Stimulated activated CD4-positive, alpha-beta T cell treated with anti-CD3 and anti-CD28 coated beads, Interleukin-2, amount 100 ng/mL, for 24 hours (primary cell): ENCODE measurements at regions not wholly inside any gene's neighbourhood (a gene's known extent, or its start where the extent isn't known, plus 50 kb on each side); places are given as distances from the start of the nearest gene placed in this dataset.

ENCODE experiments used
- DNase-seq, 2 donors: peaks; one replicate each; pipeline ENCODE4 v3.0.0-alpha.2; 2020

- no peak for DNase-seq
Measured at GRCh38 chr2:45248214-45248613, 239.0 kb upstream of the SIX2 start.

DNA sequence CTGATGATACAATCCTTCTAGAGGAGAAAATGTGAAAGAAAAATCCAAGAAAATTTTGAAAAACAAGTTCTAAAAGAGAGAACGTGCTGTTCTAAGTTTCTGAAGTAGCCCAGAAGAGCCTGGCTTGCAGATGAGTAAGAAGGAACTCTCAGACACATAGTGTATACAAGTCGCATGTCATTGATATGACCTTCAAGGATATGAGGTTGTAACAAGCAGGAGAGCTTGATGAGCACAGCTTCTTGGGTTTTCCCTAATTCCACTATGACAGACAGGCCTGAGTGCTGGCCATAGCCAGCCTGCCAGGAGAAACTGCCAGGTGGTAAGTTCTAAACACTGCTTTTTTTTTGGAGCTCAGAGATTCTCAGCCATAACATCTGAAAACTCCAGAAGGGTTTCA lies 235.7 kb upstream of the SIX2 start:
- no peak for DNase-seq

DNA sequence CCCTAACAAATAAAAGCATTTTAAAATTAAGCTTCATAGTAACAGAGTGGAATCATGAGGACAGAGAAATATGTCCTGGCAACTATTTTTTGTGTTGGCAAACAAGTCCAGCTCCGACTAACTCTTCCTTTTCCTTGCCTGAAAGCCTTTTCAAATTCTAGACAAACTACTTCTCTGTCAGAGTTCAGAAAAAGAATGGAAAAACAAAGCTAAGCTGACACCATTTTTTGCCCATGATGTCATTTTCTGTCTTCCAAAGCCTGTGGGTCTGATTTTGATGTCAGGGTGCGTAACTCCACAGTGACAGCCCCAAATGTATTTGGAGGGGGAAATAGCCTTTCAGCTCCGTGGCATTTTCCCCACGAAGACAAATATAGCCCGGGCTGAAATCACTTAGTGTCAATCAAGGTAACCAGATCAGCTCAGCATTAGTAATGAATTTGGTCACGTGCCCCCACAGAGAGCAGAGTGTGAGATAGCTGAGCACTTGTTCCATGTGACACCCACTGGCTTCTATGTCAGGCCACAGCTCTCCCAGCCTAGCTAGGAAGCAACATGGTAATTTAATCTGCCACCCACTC lies 233.0 kb upstream of the SIX2 start:
- DNase-seq = no peak

DNA sequence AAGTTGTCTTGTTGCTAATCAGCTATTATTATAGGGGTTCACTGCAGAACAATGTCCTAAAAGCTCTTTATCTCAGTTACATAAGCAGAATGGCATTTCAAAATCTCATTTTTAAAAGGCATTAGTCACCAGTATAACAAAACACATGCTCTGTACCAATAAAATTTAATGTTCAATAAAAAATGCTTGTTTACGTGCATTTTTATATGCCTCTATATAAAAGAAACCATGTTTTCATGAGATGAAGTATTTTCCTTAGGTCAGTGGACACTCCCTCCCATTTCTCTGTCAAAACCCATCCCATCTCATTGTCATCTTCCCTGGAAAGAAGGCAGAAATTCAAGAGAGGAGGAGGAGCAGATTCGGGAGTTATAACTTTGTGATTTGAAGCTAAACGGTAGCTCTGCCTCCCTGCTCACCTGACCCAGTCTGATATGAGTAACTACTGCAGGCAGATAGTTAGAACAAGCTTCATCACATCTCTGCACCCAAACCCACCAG lies 231.9 kb upstream of the SIX2 start:
- no peak for DNase-seq

- DNase-seq = peak in 1 of 2 donors; percentile 12
Measured at GRCh38 chr2:45237850-45238542, 228.7 kb upstream of the SIX2 start.

DNA sequence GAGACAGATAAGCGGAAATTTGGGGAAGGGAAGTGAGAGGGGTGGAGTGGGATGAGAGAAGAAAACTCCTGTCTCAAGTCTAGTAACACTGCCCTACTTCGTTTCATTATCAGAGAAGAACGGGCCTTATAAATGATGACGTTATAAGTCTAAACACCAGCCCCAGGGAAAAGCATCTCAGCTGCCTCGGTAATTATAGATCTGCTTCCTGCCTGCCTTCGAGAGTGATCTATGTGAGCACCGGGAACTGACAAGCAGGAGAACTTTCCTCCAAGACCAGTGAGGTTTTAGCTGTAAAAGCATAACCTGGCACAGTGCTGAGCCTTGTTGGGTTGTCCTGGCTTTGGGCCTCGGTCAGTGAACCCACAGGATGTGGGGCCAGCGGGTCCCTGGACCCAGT lies 227.9 kb upstream of the SIX2 start:
- no peak for DNase-seq

- DNase-seq = no peak
Measured at GRCh38 chr2:45236268-45236667, 227.0 kb upstream of the SIX2 start.

- DNase-seq = no peak
Measured at GRCh38 chr2:45233301-45233700, 224.0 kb upstream of the SIX2 start.

DNA sequence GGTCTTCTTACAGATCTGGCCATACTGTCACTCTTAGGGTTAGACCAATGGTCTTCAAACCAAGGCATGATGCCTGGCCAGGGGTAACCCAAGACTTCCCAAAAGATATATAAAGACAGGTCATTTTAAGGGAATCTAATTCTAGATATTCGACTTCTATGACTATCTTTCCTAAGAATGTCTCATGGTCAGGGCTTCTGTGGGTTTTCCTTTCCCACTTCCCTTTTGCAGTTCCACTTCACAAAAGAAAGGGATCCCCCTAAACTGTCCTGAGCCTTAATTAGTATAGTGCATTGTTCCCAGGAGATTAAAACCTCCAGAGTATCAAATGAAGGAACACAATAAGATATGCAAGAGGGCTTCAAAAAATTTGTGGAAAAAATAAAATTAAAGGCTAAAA lies 223.6 kb upstream of the SIX2 start:
- no peak for DNase-seq

- DNase-seq = no peak
Measured at GRCh38 chr2:45229411-45229810, 220.2 kb upstream of the SIX2 start.

DNA sequence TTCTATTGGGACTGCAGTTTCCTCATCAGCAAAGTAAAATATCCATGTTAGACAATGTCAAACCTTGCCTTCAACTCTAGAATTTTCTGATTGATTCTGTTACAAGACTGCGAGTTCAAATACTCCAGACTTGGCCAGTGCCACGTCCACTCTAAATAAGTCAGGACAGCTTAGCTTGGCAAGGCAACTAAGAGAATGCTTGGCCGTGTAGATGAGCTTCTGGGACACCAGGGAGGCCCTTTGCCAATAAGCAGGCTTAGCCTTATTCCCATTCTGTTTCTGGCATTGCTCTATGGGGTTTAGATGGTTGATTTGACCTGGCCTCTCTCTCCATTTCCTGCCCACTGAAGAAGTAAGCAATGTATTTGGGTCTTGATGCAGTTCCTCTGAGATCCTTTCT lies 218.1 kb upstream of the SIX2 start:
- DNase-seq = no peak

DNA sequence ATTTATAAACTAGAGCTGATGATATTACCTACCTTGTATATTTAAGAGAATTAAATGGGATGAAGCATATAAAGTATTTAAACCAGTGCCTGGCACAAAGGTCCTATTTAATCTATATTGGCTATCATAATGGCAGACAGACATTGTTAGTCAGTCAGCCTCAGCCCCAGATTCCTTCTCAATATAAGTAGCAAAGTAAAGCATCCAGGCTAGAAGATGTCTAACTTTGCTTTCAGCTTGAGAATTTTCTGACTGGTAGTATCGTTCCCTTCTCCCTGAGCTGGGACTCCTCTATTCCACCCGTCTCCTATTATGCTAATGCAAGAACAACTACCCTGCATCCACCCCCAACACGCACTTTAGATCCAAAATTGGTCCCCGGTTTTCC lies 215.7 kb upstream of the SIX2 start:
- DNase-seq = no peak

GRCh38 chr2:45224321-45224992 lies 215.2 kb upstream of the SIX2 start:
- DNase-seq = no peak

GRCh38 chr2:45223531-45223930 lies 214.3 kb upstream of the SIX2 start:
- no peak for DNase-seq

DNA sequence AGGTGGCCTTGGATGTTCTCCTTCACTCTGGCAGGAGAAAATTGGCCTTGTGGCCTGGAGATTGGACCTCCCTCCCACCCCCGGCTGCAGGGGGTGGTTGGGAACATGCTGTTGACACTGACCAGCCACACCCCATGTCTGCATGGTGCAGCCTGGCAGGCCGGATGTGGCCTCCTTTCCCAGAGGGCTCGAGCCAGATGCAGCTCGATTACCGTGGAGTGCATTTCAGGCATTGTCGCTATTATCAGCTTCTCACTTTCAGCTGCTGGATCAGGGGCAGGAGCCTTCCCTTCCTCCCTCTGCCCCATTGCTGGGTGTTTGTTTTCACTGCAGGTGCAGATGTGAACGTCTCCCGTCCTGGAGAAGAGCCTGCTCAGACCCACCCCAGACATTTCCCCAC lies 211.0 kb upstream of the SIX2 start:
- DNase-seq = no peak

DNA sequence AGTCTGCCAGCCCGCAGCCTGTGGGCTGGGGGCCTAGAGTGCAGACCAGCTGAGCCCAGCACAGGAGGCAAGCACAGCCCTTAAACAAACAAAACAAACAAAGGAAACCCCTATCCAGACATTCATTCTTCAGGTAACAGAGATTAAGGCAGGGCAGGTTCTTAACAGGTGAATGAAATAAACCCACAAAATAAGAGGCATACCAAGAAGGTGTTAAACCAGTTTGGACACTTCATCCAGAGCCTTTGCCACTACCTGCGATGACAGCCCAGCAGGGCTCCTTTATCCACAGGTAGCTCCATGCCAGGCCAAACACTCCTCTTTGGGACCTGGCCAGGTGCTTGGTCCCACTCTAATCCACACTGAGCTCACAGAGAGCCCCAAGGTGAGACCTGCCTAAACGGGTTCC lies 209.7 kb upstream of the SIX2 start:
- no peak for DNase-seq

- no peak for DNase-seq
Measured at GRCh38 chr2:45218297-45218696, 209.0 kb upstream of the SIX2 start.

- no peak for DNase-seq
Measured at GRCh38 chr2:45216118-45216517, 206.9 kb upstream of the SIX2 start.

GRCh38 chr2:45214550-45214949 lies 205.3 kb upstream of the SIX2 start:
- DNase-seq = no peak

DNA sequence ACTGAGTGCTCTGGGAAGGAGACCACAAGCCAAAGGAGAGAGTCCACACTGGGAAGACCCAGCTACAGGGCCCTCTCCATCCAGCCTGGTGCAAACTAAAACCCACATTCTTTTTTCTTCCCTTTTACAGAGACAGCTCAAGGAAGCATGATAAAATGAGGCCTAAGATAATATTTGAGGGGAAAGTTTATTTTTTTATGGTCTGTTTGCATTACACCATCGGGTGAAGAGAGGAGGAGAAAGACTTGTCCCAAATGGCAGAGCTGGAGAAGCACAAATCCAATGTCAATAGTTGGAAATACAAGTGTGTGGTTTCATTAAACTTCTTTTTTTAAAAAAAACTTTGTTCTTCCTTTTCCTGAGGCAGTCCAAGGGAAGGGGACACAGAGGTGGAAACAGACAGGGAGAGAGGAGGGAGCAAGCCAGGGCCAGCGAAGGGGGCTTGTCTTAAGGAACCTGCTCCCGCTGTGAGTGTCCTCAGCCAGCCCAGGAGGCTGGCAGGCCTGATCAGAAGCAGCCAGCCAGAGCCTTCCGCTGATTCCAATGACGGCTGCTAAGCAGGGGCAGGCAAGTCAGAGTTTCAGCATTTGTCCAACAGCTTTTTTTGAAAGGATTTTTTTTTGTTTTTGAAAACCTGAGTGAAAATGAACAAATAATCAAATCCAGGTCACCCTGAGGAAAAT lies 203.8 kb upstream of the SIX2 start:
- DNase-seq = no peak

DNA sequence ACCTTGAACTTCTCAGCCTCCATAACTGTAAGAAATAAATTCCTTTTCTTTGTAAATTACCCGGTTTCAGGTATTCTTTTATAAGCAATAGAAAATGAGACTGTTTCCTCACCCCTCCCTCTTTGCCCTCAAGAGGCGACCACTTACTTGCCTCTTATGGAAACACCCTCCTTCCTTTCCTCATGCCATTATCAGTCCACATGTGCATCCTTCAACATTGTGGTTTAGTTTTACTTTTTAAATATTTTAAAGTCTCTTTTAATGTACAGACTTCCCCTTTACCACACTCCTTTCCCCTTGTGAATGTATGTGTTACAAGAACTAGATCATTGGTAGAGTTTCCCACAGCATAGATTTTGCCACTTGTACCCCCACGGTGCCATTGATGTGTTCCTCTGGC lies 202.4 kb upstream of the SIX2 start:
- DNase-seq = no peak

DNA sequence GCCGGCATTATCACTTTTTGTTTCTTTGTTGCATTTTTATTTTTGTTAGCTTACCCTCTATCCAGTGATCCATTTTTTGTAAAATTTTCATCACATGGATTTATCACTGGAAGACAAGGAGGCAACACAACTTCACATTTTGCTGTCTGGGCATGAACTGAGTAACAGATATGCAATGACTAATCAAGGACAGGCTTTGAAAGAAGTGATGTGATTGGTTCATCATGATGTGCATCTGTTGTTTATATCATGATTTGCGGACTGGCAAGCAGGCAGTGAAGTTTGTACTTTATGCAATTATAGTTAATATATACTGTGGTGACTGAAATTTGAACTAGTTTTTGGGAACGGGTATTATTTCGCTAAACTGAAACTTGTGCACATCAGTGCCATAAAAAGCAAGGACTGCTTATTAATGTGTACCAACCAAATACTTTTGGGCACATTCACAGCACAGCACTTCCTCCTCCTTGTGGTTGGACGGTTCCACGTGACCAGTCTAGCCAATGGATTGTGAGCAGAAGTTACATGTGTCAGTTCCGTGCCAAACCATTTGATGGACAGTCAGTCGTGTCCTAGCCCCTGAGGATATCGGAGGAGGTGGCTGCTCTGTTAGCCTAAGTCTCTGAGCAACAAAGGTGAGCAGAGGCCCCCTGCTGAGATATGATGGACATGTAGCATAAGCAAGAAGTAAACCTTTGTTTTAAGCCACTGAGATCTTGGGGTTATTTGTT lies 201.4 kb upstream of the SIX2 start:
- no peak for DNase-seq

- DNase-seq = no peak
Measured at GRCh38 chr2:45209875-45210274, 200.6 kb upstream of the SIX2 start.
